H4 (cell line): ENCODE measurements at regions not wholly inside any gene's neighbourhood (a gene's known extent, or its start where the extent isn't known, plus 50 kb on each side); places are given as distances from the start of the nearest gene placed in this dataset.
"Not testable (repeated sequence)": the region's sequence is repeated elsewhere in the genome, so short reads cannot be mapped to it uniquely, and the experiment has no call there.

Experiments used
- DNase-seq: peaks from one replicate; pipeline ENCODE4 v3.0.0-alpha.2; 2015; ENCODE audit warnings: low spot score

- no peak for DNase-seq
Observed at GRCh38 chr21:21858502-21859334, 860.5 kb downstream of the NCAM2 start.

GRCh38 chr21:21860888-21861287 is 862.7 kb downstream of the NCAM2 start:
- DNase-seq = peak; percentile 42

DNA sequence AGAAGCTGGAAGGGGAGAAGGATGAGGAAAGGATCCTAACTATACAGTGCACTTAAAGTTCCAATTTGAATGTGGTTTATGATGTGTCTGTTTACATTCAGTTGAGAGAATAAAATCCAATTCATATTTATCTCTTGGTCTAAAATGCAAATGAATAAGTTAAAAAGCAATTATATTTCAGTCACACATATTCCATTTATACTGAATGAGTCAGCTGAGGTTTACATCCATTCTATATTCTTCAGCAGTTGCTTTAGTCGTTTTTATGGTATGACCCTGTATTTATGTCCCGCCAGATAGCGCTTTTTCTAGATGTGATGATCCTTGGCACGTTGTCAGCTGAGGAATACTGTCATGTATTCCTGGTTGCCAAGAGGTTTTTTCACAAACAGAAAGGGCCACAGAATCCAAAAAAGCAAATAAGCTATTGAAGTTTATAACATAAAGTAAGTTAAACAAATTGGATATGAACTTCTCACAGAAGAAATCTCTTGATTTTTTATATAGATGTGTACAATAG is 866.2 kb downstream of the NCAM2 start:
- DNase-seq = no peak

GRCh38 chr21:21897275-21897883 is 899.2 kb downstream of the NCAM2 start:
- DNase-seq = no peak

DNA sequence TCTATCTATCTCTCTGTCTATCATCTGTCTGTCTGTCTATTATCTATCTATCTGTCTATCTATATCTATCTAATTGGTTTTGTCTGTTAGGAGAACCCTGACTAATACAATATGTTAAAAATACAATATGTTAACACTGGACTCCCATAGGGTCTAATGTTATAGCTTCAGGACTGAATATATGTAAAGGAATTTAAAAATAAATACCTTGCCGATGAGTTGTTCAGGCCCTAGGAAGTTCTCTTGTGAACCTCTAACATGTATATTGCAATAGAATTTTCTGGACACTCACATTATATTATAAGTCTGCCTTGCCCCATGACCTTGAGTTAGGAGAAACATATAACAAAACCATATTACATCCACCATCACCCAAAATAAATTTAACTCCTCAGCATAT is 900.6 kb downstream of the NCAM2 start:
- DNase-seq = no peak

DNA sequence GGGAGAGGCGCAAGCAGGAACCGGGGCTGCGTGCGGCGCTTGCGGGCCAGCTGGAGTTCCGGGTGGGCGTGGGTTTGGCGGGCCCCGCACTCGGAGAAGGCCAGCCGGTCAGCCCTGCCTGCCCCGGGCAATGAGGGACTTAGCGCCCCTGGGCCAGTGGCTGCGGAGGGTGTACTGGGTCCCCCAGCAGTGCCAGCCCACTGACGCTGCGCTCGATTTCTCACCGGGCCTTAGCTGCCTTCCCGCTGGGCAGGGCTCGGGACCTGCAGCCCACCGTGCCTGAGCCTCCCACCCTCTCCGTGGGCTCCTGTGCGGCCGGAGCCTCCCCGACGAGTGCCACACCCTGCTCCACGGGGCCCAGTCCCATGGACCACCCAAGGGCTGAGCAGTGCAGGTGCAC is 904.2 kb downstream of the NCAM2 start:
- DNase-seq = not testable (repeated sequence)

- DNase-seq = peak; percentile 11
Observed at GRCh38 chr21:21907271-21907670, 909.1 kb downstream of the NCAM2 start.

- DNase-seq = no peak
Observed at GRCh38 chr21:21915816-21916215, 917.6 kb downstream of the NCAM2 start.

DNA sequence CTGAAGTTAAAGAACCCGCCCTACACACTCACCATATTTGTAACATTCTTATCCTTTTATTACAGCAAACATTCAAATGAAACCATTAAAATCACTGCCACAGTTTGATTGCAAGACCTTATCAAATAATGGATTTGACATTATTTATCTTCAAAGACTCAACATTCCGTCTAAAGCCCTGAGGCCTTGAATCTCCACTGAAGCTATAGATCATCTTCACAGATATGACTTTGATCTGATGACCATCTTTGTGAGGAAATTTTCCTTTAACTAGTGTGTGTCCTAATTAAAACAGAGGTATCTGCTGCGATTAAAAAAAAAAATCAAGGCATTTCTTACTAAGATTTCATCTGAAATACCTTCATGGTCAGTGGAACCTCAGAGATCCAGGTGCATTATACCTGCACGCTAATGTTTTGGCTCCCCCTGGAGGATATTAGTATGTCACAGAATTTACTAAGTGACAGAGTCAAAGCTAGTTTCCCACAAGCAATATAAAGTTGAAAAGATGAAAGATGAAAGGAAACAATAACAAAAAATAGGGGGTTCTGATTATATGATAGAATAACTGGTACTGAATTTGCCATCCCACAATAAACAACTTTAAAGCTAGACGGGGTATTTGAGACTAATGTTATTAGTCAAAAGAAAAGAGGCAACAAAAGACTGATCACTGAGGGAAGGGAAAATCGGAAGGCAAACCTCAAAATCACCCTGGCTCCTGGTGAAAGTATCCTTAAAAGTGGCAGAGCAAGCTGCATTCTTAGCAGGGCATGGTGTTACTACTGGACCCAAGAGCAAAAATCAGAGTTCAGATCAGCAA is 923.4 kb downstream of the NCAM2 start:
- DNase-seq = peak; percentile 25

- DNase-seq = no peak
Observed at GRCh38 chr21:21929226-21929625, 931.0 kb downstream of the NCAM2 start.

DNA sequence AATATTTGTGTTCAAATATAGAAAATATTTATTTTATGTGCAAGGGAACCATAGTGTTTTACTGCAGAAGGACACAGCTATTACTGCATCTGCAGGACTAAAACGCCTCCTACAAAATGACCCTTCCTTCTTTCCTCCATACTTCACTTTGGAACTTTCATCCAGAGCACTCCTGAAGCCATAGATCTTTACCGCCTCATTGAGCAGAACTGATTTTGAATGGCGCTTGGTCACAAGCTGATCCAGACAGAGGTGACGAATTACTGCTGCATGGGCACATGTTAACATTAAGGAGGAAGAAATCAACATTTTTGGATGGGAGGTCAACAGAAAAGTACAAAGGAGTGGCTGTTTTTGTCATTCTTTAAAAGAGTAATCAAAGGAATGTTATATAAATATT is 931.6 kb downstream of the NCAM2 start:
- no peak for DNase-seq

- DNase-seq = no peak
Observed at GRCh38 chr21:21952566-21952965, 954.4 kb downstream of the NCAM2 start.

GRCh38 chr21:21955204-21955603 is 957.0 kb downstream of the NCAM2 start:
- DNase-seq = no peak

DNA sequence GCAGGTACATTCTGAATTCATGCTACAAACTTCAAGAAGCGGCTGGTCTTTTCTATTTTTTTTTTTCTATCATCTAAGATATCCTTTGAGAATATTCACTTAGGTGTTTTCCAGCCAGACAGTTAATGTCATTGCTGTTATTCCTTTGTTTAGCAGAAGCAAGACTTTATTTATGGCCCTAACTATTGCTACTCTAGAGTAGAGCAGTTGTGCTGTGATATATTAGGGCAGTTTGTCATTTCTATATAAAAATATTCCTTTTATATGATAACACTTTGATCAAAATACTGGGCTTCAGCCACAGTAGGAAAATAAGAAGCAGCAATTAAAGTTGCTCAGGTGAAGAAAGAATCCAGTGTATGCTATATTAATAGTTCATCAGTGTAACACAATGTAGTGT is 959.3 kb downstream of the NCAM2 start:
- no peak for DNase-seq

DNA sequence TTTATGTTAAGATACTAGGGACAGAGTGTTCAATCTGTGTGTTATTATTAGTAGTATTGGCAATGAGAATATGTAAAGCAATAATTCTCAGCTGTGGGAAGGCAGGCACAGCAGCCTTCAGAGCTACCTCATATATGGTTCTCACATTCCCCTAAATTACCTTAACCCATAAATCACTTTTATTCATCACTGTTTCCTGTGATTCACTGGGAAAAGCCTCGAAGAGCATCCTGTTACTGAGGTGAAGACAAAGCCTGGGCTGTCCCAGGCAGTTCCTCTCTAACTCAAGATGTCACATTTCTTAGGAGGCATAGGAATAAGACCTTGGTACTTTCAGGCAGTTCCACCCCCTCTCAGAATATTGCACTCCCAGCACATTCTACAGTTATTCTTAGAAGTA is 965.7 kb downstream of the NCAM2 start:
- no peak for DNase-seq

DNA sequence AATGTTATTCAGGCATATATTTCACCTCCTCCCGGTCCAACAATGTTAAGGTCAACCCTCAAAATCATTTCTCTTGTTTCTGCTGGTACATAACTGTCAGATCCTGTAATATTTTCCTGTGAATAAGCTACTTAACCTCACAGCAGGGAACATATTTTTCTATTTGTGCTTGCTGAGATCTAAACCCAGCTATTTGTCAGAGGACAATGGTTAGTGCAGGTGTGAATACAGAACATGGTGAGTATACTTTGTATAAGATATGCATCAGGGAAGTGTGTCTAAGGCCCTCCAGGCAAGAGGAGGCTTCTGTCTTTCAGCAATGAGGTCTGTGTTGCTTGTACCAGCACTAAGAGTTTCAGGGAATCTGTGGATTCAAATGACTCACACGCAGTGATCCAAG is 970.6 kb downstream of the NCAM2 start:
- no peak for DNase-seq

DNA sequence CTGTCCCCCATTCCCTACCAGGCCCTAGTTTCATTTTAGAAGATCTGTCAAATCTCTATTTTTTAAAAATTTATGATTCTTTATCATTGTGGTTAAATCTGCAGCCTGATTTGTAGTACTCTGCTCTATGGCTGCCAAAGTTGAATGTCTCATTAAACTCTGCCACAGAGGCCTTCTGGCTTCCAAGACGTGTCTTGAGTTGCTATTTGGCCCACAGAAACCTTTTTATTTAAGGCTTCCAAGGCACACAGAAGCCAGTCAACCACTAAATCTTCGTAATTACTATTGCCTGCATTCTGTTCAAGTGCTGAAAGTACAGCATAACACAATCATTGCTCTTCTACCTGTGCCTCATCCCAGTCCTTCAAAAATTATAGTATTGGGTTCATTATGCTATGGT is 971.0 kb downstream of the NCAM2 start:
- DNase-seq = no peak

GRCh38 chr21:21971384-21971783 is 973.2 kb downstream of the NCAM2 start:
- DNase-seq = peak; percentile 4

GRCh38 chr21:21973806-21974205 is 975.6 kb downstream of the NCAM2 start:
- DNase-seq = peak; percentile 29

GRCh38 chr21:21996891-21997290 is 998.7 kb downstream of the NCAM2 start:
- no peak for DNase-seq

DNA sequence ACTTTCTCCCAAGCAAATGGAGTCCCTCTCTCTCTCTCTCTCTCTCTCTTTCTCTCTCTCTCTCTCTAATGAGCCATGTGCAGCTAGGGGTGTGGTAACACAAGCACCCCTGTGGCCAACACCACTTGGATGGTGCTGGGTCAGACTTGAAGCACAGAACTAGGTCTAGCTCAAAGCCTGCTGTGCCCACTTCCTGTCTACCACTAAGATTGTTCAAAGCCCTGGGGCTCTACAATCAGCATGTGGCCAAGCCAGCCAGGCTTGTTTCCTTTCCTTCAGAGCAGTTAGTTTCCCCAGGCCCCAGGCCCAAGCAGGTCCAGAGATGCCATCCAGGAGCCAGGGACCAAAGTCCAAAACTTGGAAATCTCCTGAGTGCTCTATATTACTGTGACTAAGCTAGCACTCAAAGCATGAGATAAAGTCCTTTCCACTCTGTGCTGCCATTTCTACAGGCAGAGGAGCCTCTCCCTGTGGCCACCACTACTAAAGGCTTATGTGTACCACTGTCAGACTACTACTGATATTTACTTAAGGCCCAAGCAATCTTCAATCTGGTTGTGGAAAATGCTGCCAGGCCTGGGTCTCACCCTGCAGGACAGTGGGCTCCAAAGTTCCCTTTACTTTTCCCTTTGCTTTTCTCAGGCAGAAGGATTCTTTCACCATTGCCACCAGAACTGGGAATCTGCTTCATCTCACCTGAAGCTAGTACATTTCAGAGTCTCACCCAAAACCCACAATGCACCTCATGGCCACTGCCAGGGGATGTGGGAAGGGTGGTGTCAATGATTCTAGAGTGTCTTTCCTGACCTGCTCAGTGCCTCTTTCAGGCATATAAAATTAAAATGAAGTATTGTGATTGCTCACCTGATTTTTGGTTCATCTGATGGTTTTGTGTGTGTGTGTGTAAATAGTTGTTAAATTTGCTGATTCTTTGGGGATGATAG is 999.5 kb downstream of the NCAM2 start:
- DNase-seq = peak; percentile 12
